CD4-positive, alpha-beta T cell treated with Interleukin-4 for 1 hour (primary cell): ENCODE measurements at regions not wholly inside any gene's neighbourhood (a gene's known extent, or its start where the extent isn't known, plus 50 kb on each side); places are given as distances from the start of the nearest gene placed in this dataset.

Source experiments
- DNase-seq, 2 donors: peaks; one replicate each; pipeline ENCODE4 v3.0.0-alpha.2; 2020 to 2022

DNA sequence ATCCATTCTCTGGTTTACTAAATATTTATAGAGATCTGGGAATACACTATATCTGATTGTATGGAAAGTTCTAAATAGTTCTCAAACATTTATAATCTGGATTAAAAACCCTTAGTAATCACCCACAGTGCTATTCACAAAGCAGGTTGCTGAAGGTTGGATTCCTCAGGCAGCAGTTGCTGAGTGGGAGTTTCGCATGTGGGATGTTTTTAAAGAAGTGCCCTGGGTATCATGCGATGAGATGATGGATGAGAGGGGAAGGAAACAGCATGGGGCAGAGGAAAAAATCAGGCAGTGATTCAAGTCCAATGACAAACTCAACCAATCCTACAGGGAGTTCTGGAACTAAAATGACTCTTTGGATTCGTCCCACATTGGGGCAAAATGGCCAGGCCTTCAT, 85.3 kb upstream of the GALNT2 start:
- no peak for DNase-seq

DNA sequence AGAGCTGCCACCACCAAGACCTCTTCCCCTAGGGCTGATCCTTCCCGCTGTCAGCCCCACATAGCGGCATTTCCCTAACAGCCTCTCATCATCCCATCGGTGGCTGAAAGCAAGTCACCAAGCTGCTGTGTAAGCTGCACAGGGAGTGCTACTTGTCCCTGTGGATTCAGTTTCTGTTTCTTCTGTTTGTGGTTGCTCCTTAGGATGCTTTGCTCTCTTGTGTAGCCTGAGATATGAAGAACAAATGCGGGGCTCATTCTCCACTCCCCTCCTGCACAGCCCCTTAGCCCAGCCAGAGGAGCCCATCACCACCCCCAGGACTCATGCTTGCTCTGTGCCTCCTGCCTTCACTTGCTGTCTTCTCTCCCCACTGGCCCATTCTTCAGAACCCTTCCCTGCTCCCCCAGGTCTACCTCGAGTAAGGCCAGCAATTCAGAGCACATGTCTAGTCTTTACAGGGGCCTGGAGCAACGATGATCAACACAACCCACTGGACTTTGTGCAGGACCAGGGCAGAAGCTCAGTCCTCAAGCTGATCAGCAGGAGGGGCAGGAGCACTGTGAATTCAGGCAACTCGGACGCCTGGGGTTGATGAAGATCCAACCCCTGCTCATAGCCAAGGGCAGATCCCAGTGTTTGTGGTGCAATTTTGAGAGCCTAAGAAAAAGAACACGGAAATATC, 82.6 kb upstream of the GALNT2 start:
- no peak for DNase-seq

DNA sequence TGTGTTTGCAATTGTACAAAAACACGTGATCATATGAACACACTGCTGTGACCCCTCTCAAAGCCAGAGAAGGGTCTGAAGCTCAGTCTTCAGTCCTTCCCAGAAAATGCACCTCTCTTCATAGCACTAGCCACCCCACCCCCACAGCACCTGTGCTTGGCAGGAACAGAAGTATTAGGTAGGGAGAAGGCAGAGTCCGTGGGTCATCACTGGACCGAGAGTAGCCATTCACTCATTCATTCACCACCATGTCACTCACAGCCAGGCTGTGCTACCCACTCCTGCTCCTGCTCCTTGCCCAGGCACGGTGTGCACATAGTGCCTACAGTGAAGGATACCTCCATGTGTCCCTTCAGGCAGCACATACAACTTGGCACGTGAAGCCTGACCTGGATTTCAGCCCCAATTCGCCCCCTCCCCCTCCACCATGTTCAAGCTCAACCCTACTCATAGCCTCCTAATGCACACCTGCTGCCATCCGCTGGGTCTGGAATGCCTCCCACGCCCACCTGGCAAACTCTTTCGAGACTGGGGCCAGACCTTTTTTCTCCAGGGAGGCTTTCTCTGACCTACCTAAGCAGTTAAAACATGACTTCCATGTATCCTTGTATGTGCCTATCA, 81.9 kb upstream of the GALNT2 start:
- no peak for DNase-seq

DNA sequence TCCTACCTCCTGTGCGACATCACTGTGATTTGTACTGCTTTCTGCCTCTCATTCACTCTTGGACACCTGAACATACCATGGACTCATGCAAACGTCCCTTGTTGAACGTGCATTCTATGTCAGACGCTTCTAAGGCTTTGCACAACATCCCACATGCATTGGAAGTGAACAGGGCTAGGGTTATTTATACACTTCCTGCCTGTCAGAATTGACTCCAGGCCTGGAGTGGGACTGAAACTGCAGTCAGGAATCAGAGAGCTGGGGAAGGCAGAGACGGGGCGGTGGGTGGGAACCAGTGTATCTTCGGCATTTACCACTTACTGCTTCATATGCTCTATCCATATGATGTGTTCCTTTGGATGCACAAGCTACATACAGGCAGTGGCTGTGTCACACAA, 81.4 kb upstream of the GALNT2 start:
- DNase-seq = no peak

DNA sequence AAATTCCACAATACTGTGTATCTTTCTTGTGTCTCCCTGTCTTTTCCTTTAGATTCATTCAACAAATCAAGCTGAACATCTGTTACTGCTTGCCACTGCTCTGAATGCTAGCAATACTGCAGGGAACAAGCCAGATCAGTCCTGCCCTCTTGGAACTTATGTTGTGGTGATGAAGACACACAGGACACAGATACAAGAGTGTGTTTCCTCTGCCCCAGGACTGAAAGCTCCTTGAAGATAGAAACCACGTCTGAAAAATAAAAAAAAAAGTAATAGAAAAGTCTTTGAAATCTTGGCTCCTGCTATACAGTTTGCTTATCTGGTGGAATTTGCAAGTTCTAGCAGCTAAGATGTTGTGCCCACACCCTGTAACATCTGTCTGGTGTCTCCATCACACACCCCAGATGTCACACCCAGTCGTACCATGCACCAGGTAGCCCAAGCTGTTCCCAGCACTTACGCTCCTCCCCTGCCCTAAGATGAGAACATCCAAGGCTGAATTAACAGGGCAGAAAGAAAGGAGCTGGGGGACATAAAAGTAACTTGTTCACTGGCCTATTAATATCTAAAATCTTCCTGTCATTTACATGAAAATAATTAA, 80.2 kb upstream of the GALNT2 start:
- no peak for DNase-seq

DNA sequence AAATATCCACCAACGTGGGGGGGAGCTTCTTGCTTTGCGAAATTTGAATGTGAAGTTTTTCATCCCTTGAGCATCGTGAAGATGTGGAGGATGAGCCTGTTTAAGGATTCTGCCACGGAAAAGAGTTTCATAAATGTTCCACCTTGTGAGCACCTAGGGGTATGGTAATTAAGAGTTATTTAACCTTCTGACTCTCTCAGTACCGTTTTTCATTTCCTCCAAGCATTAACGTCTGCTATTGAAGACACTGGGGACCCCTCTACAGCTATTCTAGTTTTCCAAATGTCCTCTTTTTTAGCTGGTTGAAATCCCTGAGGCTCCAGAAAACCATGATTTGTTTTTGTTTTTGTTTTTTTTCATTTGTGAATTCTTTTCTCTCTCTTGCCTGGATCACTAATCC, 79.1 kb upstream of the GALNT2 start:
- no peak for DNase-seq

DNA sequence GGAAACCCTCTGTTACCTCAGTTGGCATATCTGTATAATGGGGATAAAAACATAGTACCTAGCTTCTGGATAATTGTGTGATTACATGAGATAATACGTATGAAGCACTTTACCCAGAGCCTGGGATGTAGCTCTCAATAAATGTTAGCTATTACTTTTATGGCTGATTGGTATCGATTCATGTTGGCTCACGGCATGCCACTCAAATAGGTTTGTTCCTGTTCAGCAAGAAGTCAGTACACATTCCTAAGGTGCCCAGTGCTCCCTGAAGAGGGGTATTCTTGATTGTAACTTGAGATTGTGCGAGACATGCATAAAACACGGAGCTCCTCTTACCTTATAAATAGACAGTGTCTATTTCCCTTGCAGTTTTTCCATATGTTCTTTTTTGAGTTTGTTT, 78.5 kb upstream of the GALNT2 start:
- DNase-seq = no peak

DNA sequence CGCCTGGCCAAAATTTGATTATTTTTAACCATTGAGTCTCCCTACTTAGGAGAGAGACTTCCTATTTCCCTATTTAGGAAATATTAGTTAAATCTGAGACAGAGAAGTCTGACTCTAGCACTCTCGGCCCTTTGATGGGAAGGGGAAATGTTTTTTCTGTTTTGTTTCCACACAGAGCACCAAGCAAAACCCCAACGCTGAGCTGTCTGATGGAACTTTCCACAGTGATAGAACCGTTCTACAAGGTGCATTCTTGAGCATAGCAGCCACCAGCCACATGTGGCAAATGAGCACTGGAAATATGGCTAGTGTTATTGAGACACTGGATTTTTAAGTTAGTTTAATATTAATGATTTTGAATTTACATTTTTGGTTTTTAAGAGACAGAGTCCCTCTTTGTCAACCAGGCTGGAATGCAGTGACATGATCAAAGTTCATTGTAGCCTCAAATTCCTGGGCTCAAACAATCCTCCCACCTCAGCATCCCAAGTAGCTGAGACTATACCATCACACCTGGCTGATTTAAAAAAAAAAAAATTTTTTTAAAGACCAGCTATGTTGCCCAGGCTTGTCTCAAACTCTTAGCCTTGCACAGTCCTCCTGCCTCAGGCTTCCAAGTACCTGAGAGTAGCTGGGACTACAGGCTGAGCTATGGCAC, 77.3 kb upstream of the GALNT2 start:
- DNase-seq = no peak

DNA sequence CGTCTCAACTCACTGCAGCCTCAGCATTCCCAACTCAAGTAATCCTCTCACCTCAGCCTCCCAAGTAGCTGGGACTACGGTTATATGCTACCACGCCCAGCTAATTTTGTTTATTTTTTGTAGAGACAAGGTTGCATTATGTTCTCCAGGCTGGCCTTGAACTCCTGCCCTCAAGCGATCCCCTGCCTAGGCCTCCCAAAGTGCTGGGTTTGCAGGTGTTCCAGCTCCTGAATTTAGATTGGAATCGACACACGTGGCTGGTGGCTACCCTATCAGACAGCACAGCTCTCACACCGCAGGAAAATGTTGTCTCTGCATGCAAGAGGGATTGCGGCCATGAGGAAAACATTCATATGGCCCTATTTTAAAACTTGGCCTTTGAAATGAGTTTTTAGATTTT, 76.7 kb upstream of the GALNT2 start:
- DNase-seq = no peak

DNA sequence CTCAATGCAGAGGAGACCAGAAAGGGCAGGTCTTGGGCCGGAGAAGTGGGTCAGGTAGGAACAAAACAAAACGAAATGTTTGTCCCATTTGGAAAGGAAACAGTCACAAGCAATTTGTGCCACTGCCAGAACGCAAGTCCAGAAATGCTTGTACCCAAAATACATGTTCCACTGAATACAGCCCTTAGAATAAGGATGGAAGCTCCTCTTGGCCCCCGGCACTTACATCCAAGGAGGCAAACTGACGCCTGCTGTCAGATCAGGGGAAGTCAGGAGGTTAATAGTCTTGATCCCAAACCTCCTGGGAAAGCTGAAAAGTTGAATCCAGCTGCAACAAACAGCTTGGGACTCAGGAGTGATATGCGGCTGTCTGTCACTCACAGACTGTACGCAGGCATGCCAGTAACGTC, 75.9 kb upstream of the GALNT2 start:
- DNase-seq = no peak

DNA sequence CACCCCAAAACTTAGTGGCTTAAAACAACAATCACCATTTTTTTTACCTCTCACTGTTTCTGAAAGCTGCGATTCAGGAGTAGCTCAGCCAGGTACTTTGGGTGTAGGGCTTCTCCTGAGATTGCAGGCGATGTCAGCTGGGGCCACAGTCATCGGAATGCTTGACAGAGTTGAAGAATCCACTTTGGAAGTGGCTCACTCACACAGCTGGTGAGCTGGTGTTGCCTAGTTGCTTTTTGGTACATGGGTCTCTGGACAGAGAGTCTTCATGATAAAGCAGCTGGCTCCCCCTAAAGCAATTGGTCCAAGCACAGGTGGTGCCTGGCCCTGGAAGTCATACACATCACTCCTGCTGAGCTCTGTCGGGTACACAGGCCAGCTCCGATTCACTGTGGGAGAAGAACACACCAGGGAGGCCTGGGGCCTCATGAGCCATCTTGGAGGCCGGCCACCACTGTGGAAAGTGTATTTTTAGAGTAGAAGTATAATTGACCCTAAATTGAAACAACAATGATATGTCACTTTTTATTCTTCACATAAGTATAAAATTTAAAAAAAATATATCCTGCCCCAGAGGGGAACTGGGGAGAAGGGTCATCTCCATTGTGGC, 75.2 kb upstream of the GALNT2 start:
- no peak for DNase-seq

DNA sequence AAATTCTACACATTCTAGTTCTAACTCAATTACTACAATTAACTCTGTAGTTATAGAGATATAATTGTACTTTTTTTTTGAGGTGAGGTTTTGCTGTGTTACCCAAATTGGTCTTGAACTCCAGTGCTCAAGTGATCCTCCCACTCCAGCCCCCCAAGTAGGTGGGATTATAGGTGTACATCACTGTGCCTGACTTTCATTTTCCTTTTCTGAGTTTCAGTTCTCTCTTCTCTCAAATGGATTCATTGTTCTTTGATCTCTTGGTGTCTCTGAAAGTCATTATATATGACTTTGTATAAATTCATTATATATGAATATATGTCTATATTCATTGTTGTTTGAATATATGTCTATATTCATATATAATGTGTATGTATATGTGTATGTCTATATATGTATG, 74.0 kb upstream of the GALNT2 start:
- DNase-seq = no peak

DNA sequence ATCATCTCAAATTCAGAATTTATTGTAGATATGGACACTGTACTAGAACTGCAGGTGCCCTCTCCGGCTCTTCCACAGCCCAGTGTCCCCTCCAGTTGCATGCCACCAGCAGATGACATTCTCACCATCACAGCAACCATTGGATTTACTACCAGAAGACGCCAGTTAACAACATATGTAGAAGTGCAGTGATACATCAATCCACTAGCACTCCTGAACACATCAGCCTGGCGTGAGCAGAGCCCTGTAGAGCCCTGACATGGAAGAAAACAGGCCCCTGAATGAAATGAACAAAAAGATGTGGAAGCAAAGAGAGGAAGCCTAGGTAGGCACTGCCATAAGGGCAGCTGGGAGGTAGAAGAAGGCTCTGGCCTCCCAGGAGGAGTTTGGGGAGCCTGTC, 73.1 kb upstream of the GALNT2 start:
- DNase-seq = no peak

DNA sequence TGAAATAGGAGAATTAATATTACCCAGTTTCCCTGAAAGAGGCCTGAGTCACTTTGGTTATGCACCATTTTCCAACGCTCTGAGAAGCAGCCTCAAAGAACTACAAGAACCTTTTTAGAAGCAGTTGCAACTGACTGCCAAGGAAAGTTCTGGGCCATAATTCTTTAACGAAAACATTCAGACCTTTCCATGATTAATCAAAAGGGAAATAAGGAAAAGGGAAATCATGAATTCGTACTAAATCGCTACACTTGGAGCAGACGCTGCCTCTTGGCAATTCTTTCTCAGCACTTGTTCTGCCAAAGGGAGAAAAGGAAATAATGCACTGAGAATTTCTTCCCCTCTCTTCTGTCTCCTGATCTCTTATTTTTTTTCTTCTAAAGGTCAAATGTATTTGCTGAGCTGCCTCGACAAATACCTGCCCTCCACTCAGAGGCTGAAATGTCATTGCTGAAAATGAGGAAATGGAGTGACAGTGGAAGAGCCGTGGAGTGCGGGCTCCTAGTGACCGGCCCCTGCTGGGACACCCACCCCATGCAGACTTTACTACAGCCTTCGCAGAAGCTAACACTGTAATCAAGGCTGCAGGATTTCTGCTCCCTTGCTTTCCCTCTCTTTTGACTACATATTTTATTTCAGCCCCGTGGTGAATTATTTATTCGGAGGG, 67.9 kb upstream of the GALNT2 start:
- DNase-seq = no peak

DNA sequence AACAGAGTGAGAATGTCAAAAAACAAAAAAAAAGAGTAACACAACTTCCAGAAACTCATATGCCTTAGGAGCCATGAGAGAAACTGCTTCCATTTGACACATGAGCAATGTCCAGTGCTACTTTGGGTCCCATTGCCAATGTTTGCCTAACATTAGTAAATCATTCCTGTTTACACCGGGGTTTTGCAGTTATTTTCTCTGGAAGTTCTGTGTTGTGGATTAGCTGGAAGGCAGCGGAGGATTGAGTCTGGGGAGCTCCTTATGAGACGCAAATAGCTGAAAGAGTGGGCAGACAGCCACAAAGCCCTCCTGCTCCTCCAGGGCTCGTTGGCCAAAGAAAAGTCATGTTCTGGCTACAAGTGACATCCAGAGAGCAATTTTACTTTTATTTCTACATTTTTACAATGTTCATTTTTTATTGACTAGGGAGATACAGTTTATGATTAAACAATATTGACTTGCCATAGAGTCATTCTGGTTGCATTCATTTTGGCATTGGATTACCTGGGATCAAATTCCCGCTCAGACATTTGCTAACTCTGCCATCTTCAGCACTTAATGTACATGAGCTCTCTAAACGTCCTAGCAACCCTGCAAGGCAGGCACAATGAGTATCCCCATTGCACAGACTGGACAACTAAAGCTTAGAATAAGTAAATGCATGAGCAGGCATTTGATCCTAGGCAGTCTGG, 66.4 kb upstream of the GALNT2 start:
- DNase-seq = no peak

DNA sequence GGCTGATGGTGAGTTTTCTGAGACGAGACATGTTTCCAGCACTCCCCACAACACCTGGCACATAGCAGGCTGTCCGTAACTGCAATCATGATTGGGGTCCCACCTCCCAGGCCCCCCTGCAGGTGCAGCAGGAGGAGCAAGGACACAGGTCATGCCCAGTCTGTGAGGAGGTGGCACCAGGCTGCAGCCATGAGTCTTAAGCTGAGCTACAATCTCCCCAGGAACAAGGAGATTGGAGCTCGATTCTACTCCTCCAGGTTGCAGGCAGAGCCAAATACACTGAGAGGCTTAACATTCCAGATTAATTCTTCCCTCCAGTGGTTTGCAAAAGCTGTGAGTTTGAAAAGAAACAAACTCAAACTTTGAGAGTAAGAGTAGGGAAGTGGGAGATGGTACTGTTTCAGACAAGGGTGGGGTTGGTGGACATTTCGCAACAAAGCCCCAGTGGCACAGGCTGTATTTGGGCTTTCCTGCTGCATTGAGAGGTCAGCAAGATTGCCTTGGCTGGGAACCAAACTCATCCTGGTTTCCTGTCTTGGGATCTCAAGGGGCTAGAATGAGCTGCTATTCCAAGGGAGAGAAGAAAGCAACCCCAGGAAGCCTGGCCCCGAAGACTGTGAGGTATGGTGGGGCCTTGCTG, 64.8 kb upstream of the GALNT2 start:
- DNase-seq = no peak

DNA sequence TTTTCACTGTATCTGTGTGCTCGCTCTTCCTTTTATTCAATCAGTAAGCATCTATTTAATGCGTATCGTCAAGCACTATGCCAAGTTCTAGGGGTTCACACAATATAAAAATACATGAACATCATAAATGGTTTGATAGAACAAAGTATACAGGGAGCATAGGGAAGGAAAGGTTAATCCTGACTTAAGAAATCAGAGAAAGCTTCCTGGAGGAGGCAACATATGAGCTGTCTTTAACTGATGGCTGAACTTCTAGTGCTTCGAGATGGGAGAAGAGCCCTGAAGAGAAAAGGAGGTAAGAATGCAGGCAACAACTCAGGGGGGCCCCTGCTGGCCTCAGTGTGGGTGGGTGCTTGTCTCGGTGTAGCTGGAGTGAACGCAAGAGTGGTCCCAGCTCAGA, 63.6 kb upstream of the GALNT2 start:
- no peak for DNase-seq

DNA sequence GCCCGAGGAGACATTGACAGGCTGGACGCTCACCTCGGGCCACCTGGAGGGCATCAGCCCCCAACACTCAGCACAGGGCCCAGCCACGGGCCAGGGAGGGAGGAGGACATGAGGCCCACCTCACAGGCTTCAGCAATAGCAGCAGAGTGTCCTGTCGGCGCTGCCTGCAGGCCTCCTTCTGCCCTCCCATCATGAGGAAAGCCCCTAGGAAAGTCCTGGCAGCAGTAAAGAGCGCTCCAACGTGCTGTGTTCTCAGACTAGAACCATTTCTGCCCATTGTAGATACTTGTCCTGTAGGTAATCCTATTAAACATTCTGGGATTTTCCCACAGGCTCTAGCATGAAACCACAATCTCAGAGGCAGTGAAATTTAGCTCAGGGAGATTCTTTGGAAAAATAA, 62.0 kb upstream of the GALNT2 start:
- DNase-seq = no peak

DNA sequence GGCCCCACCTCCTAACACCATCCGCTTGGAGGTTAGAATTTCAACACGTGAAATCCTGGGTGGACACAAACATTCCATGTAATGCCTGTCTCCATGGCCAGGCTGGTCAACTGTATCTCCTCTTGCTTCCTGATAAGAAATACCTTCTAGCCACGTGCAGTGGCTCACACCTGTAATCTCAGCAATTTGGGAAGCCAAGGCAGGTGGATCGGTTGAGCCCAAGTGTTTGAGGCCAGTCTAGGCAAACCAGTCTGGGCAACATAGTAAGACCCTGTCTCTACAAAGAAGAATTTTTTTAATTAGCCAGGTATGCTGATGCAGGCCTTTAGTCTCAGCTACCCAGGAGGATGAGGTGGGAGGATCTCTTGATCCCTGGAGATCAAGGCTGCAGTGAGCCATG, 58.3 kb upstream of the GALNT2 start:
- no peak for DNase-seq

DNA sequence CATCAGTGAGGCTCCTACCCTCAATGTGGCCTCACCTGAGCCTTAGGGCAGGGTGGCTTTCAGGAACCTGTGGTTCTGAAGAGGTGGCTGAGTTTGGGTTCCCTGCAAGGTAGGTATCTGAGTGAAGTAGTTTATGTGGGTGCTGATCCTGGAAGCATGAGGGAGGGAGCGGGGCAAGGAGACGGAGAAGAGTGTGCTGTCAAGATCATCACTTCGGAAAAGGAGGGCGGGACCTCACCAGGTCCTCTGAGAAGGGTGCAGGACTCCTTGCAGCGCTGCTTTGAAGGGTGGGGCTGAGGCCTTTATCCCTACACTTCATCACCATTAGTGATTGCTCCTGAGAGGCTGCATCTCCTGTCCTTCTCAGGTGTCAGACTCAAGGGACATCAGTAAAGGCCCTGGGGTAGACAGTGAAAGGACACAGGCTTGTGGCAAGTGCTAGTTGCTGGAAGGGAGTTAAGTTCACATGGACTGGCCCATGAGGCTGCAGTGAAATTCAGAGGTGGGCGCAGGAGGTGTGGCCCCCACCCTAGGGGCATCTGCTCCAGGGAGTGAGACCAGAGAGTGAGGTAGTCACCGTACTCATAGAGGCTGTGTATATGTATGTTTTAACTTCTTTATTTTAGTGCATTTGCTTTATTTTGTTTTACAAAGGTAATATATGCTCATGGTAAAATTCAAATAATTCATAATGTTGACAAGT, 57.3 kb upstream of the GALNT2 start:
- DNase-seq = no peak

DNA sequence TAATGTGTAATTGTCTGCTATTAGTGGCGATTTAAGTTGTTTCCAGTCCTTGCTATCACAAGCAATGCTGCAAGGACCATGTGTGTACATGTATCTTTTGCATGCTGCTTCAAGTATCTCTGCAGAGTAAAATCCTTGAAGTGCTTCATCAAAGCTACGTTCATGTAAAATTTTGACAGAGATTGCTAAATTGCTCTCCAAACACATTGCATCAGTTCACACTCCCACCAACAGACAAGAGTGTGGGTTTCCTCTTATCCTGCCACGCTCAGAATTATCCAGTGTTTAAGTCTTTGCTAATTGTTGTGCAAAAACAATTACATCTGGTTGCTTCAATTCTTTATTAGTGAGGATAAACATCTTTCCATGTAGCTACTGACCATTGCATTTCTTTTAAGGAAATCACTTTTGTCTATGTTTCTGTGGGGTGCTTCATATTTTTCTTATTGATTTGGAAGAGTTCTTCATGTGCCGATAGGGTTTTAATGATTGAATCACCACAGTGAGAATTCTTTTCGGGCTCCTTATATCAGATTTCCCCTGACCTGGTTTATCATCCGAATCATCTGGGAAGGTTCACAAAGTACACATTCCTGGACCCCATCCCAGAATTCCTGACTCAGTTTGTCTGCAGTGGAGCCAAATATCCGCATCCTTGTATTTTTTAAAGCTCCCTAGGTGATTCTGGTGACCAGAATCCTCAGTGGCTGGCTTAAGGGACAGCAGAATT, 56.3 kb upstream of the GALNT2 start:
- no peak for DNase-seq
